Tibial nerve (tissue), 4 donors: ENCODE measurements at regions not wholly inside any gene's neighbourhood (a gene's known extent, or its start where the extent isn't known, plus 50 kb on each side); places are given as distances from the start of the nearest gene placed in this dataset.

Source experiments
- CTCF ChIP-seq, 5 experiments: fragments of 200-600 bp in 3 of 5; fragments of 450-650 bp in 2 of 5; sonication (generic) in 3 of 5; IDR thresholded peaks; one replicate each; pipeline ENCODE4 v1.5.1; 2016 to 2019; ENCODE audit warnings: antibody characterized with exemption in 5 of 5, mild to moderate bottlenecking in 3 of 5, moderate library complexity in 2 of 5
- EP300 ChIP-seq, 2 donors: sonication (generic); formaldehyde crosslinking; IDR thresholded peaks; one replicate each; pipeline ENCODE4 v1.6.1; 2017; ENCODE audit warnings: antibody characterized with exemption in 2 of 2, mild to moderate bottlenecking in 1 of 2
- POLR2A ChIP-seq, 2 donors: fragments of 450-650 bp; IDR thresholded peaks; one replicate each; pipeline ENCODE4 v1.6.1; 2017; ENCODE audit warnings: antibody characterized with exemption in 2 of 2, mild to moderate bottlenecking in 2 of 2, moderate library complexity in 2 of 2

- no peak for TF ChIP-seq POLR2A (IDR thresholded peaks at IDR 0.05)
- no peak for TF ChIP-seq CTCF (IDR thresholded peaks at IDR 0.05)
- TF ChIP-seq EP300 (IDR thresholded peaks at IDR 0.05) = no peak
Measured at GRCh38 chr6:128742900-128743299, 140.0 kb upstream of the LAMA2 start.
